ENCODE measurements at regions not wholly inside any gene's neighbourhood (a gene's known extent, or its start where the extent isn't known, plus 50 kb on each side); places are given as distances from the start of the nearest gene placed in this dataset.
"Not testable (repeated sequence)": the region's sequence is repeated elsewhere in the genome, so short reads cannot be mapped to it uniquely, and the experiment has no call there.

DNA sequence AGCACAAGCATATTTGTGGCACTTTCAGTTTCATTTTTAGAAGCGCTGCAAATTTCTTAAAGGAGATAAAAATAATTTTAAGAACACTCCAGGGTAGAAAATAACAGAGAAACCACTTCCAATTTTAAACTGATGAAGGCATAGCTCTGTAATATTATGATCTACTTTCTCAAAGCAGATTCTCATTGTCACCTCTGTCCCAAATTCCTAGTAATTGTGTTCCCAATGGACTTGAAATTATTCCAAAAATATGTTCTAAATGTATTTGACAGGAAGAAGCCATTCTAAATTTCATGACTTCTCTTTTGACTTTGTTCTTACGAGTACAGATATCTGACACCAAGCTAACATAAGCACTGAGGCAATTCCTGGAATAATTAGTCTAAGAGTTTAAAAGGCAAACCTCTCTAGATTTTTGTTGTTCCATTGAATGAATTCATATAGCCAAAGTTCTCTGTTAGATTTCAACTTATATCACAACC, 140.2 kb upstream of the CARMIL1 start:
- peak overlapping the region; percentile 93 for H3K27ac Mint-ChIP-seq
- H3K4me2 ChIP-seq (replicated peaks; ENCODE audit: low read depth, low read length, poor library complexity, severe bottlenecking): peak overlapping the region; percentile 73

DNA sequence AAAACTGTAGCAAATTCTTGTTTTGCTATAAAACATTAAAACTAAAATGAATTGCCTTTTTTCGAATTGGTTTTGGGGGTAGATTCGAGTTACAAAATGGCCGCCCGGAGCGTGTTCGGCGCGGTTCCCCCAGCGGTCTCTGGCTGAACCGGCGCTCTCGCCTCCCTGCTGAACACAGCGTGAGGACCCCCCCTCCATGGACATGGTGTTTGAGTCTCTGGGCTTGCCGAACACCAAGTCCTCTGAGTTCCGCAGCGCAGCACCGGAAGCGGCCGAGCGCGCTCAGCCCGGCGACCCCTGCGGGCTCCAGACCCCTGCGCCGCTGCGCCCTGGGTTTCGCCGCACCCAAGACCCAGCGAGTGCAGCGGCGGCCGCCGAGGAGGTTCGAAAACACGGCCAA, 139.6 kb upstream of the CARMIL1 start:
- H4K20me1 ChIP-seq (ENCODE audit: control insufficient read depth, insufficient read depth, low read length, poor library complexity, severe bottlenecking); POLR2A ChIA-PET; H3K36me3 ChIP-seq (replicated peaks in 1 of 2; ENCODE audit: control extremely low read depth in 1 of 2, control insufficient read depth in 1 of 2, extremely low read depth in 1 of 2, insufficient read depth in 2 of 2, low read length in 1 of 2); H3K27ac ChIP-seq (ENCODE audit: low read length in 2 of 2); H3K9ac ChIP-seq (ENCODE audit: low read length); H3K27me3 Mint-ChIP-seq; H3K9me3 ChIP-seq (ENCODE audit: control extremely low read depth in 1 of 3, control insufficient read depth in 2 of 3, insufficient read depth in 1 of 3, low read length in 2 of 3); intact Hi-C loops (cut with micrococcal nuclease); DNase-seq; H3K4me3 ChIP-seq (ENCODE audit: control extremely low read depth in 1 of 5, extremely low read depth in 1 of 5, insufficient read depth in 1 of 5, low read depth in 2 of 5, low read length in 4 of 5); H3K27ac Mint-ChIP-seq; H3K9me3 Mint-ChIP-seq (ENCODE audit: insufficient read depth); H3K27me3 ChIP-seq (replicated peaks in 1 of 4; ENCODE audit: control extremely low read depth in 1 of 4, control insufficient read depth in 3 of 4, insufficient read depth in 4 of 4, low read length in 3 of 4); ATAC-seq (ENCODE audit: low read depth): not testable (repeated sequence)
- Histone ChIP-seq H2AFZ (ENCODE audit: insufficient read depth, low read depth, low read length, poor library complexity, severe bottlenecking) (peak overlapping the region; percentile 83), H3K4me1 (ENCODE audit: control insufficient read depth in 2 of 2, insufficient read depth in 2 of 2, low read length in 2 of 2) (peaks cover 21 to 25% of the 10 kb centered on the region in 2 donors), H3K79me2 (ENCODE audit: control insufficient read depth, insufficient read depth, low read length) (peaks cover 29% of the 10 kb centered on the region), H3K4me2 (replicated peaks; ENCODE audit: low read depth, low read length, poor library complexity, severe bottlenecking) (peak overlapping the region; percentile 73)
- Mint-ChIP-seq H3K4me1 (peaks cover 34% of the 10 kb centered on the region), H3K4me3 (peak overlapping the region; percentile 90)
- WGBS (ENCODE audit: insufficient coverage): 98% methylated on average over 32 of the region's 36 CpGs
- CTCF ChIA-PET: interaction anchor here (1.4 kb wide), 1 partner anchor 113 kb away, joined by 4 read pairs; no protein-coding TSS in a partner anchor

More for the DNA sequence above, 140.2 kb upstream of the CARMIL1 start:
- peak overlapping the region; percentile 82 for H3K9ac ChIP-seq (ENCODE audit: low read length)
- Mint-ChIP-seq H3K4me3 (peak overlapping the region; percentile 90), H3K4me1 (peaks cover 34% of the 10 kb centered on the region), H3K27me3 (no peaks in the 10 kb centered on the region), H3K9me3 (ENCODE audit: insufficient read depth) (no peaks in the 10 kb centered on the region)
- CTCF ChIA-PET: interaction anchor here (0.7 to 1.5 kb wide), 5 partner anchors 8 to 112 kb away, joined by 3 to 4 read pairs (median 4); no protein-coding TSS in a partner anchor
- WGBS (ENCODE audit: insufficient coverage): no CpG with 5 or more reads among the region's 2 CpGs
- no peak for ATAC-seq (ENCODE audit: low read depth)
- intact Hi-C loops (cut with micrococcal nuclease): loop anchor here (1.0 kb wide), 1 partner anchor 8 kb away; no protein-coding TSS in a partner anchor
- peak overlapping the region; percentile 81 to 87 for H3K27ac ChIP-seq (ENCODE audit: low read length in 2 of 2)
- peak overlapping the region; percentile 83 for H2AFZ ChIP-seq (ENCODE audit: insufficient read depth, low read depth, low read length, poor library complexity, severe bottlenecking)
- H3K4me3 ChIP-seq (ENCODE audit: control extremely low read depth in 1 of 5, extremely low read depth in 1 of 5, insufficient read depth in 1 of 5, low read depth in 2 of 5, low read length in 4 of 5): peak overlapping the region; percentile 45 to 95 (median 72)
- peaks cover 0 to 4% (median 0%) of the 10 kb centered on the region in 3 donors for H3K9me3 ChIP-seq (ENCODE audit: control extremely low read depth in 1 of 3, control insufficient read depth in 2 of 3, insufficient read depth in 1 of 3, low read length in 2 of 3)
- TF ChIP-seq CTCF (IDR thresholded peaks at IDR 0.05) (no peak), EZH2 (IDR thresholded peaks at IDR 0.05; ENCODE audit: borderline replicate concordance, insufficient read depth, low read depth, low read length, poor library complexity, severe bottlenecking) (no peak)
- H3K36me3 ChIP-seq (replicated peaks in 1 of 2; ENCODE audit: control extremely low read depth in 1 of 2, control insufficient read depth in 1 of 2, extremely low read depth in 1 of 2, insufficient read depth in 2 of 2, low read length in 1 of 2): no peaks in the 10 kb centered on the region
- peaks cover 32% of the 10 kb centered on the region for H3K79me2 ChIP-seq (ENCODE audit: control insufficient read depth, insufficient read depth, low read length)
- POLR2A ChIA-PET: interaction anchor here (0.6 to 1.0 kb wide), 3 partner anchors 9 to 284 kb away, joined by 3 to 9 read pairs (median 4); no protein-coding TSS in a partner anchor
- no peaks in the 10 kb centered on the region for H4K20me1 ChIP-seq (ENCODE audit: control insufficient read depth, insufficient read depth, low read length, poor library complexity, severe bottlenecking)
- peaks cover 21 to 25% of the 10 kb centered on the region in 2 donors for H3K4me1 ChIP-seq (ENCODE audit: control insufficient read depth in 2 of 2, insufficient read depth in 2 of 2, low read length in 2 of 2)
- H3K27me3 ChIP-seq (replicated peaks in 1 of 4; ENCODE audit: control extremely low read depth in 1 of 4, control insufficient read depth in 3 of 4, insufficient read depth in 4 of 4, low read length in 3 of 4): no peaks in the 10 kb centered on the region
- no peak for DNase-seq
